ENCODE measurements at regions not wholly inside any gene's neighbourhood (a gene's known extent, or its start where the extent isn't known, plus 50 kb on each side); places are given as distances from the start of the nearest gene placed in this dataset.

- TF ChIP-seq EGR1 (IDR thresholded peaks at IDR 0.05; ENCODE audit: low read depth in 2 of 2) (no peak), FOXA1 (IDR thresholded peaks at IDR 0.05) (no peak), SP1 (IDR thresholded peaks at IDR 0.05) (no peak), RAD21 (IDR thresholded peaks at IDR 0.05) (no peak), MAX (IDR thresholded peaks at IDR 0.05) (no peak), NR2F2 (IDR thresholded peaks at IDR 0.05) (no peak), YY1 (IDR thresholded peaks at IDR 0.05) (no peak), JUND (IDR thresholded peaks at IDR 0.05) (no peak)
- TF ChIP-seq, protein P1, sequence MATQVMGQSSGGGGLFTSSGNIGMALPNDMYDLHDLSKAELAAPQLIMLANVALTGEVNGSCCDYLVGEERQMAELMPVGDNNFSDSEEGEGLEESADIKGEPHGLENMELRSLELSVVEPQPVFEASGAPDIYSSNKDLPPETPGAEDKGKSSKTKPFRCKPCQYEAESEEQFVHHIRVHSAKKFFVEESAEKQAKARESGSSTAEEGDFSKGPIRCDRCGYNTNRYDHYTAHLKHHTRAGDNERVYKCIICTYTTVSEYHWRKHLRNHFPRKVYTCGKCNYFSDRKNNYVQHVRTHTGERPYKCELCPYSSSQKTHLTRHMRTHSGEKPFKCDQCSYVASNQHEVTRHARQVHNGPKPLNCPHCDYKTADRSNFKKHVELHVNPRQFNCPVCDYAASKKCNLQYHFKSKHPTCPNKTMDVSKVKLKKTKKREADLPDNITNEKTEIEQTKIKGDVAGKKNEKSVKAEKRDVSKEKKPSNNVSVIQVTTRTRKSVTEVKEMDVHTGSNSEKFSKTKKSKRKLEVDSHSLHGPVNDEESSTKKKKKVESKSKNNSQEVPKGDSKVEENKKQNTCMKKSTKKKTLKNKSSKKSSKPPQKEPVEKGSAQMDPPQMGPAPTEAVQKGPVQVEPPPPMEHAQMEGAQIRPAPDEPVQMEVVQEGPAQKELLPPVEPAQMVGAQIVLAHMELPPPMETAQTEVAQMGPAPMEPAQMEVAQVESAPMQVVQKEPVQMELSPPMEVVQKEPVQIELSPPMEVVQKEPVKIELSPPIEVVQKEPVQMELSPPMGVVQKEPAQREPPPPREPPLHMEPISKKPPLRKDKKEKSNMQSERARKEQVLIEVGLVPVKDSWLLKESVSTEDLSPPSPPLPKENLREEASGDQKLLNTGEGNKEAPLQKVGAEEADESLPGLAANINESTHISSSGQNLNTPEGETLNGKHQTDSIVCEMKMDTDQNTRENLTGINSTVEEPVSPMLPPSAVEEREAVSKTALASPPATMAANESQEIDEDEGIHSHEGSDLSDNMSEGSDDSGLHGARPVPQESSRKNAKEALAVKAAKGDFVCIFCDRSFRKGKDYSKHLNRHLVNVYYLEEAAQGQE (IDR thresholded peaks at IDR 0.05): no peak
- TF ChIP-seq, protein P2, sequence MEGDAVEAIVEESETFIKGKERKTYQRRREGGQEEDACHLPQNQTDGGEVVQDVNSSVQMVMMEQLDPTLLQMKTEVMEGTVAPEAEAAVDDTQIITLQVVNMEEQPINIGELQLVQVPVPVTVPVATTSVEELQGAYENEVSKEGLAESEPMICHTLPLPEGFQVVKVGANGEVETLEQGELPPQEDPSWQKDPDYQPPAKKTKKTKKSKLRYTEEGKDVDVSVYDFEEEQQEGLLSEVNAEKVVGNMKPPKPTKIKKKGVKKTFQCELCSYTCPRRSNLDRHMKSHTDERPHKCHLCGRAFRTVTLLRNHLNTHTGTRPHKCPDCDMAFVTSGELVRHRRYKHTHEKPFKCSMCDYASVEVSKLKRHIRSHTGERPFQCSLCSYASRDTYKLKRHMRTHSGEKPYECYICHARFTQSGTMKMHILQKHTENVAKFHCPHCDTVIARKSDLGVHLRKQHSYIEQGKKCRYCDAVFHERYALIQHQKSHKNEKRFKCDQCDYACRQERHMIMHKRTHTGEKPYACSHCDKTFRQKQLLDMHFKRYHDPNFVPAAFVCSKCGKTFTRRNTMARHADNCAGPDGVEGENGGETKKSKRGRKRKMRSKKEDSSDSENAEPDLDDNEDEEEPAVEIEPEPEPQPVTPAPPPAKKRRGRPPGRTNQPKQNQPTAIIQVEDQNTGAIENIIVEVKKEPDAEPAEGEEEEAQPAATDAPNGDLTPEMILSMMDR (IDR thresholded peaks at IDR 0.05; ENCODE audit: low read depth, low read length, missing input control): no peak
- TF ChIP-seq, protein P3, sequence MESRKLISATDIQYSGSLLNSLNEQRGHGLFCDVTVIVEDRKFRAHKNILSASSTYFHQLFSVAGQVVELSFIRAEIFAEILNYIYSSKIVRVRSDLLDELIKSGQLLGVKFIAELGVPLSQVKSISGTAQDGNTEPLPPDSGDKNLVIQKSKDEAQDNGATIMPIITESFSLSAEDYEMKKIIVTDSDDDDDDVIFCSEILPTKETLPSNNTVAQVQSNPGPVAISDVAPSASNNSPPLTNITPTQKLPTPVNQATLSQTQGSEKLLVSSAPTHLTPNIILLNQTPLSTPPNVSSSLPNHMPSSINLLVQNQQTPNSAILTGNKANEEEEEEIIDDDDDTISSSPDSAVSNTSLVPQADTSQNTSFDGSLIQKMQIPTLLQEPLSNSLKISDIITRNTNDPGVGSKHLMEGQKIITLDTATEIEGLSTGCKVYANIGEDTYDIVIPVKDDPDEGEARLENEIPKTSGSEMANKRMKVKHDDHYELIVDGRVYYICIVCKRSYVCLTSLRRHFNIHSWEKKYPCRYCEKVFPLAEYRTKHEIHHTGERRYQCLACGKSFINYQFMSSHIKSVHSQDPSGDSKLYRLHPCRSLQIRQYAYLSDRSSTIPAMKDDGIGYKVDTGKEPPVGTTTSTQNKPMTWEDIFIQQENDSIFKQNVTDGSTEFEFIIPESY (IDR thresholded peaks at IDR 0.05): no peak
Observed at GRCh38 chr6:104411302-104411701, 448.4 kb downstream of the HACE1 start.

Measured in liver (tissue), 3 donors.